ENCODE measurements at regions not wholly inside any gene's neighbourhood (a gene's known extent, or its start where the extent isn't known, plus 50 kb on each side); places are given as distances from the start of the nearest gene placed in this dataset.

GRCh38 chr1:228985661-228986060 lies 250.4 kb downstream of the RHOU start:
- no peaks in the 10 kb centered on the region for H3F3A ChIP-seq (ENCODE audit: insufficient read depth, low read length, poor library complexity, severe bottlenecking)
- no peaks in the 10 kb centered on the region for H3K9me2 ChIP-seq (ENCODE audit: insufficient read depth, low read length)
- H3K9me3 ChIP-seq (ENCODE audit: low read length): no peaks in the 10 kb centered on the region
- no peak overlapping the region for H3K9ac ChIP-seq (ENCODE audit: low read length)
- H3K4me3 ChIP-seq (ENCODE audit: low read length): no peak overlapping the region
- H3K27me3 ChIP-seq (ENCODE audit: insufficient read depth, low read depth, low read length): no peaks in the 10 kb centered on the region
- TF ChIP-seq, protein P1, sequence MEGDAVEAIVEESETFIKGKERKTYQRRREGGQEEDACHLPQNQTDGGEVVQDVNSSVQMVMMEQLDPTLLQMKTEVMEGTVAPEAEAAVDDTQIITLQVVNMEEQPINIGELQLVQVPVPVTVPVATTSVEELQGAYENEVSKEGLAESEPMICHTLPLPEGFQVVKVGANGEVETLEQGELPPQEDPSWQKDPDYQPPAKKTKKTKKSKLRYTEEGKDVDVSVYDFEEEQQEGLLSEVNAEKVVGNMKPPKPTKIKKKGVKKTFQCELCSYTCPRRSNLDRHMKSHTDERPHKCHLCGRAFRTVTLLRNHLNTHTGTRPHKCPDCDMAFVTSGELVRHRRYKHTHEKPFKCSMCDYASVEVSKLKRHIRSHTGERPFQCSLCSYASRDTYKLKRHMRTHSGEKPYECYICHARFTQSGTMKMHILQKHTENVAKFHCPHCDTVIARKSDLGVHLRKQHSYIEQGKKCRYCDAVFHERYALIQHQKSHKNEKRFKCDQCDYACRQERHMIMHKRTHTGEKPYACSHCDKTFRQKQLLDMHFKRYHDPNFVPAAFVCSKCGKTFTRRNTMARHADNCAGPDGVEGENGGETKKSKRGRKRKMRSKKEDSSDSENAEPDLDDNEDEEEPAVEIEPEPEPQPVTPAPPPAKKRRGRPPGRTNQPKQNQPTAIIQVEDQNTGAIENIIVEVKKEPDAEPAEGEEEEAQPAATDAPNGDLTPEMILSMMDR (IDR thresholded peaks at IDR 0.05; ENCODE audit: poor library complexity, severe bottlenecking): no peak
- TF ChIP-seq MXI1 (conservative IDR thresholded peaks at IDR 0.05; ENCODE audit: poor library complexity, severe bottlenecking) (no peak), RAD21 (conservative IDR thresholded peaks at IDR 0.05) (no peak), POLR2AphosphoS5 (IDR thresholded peaks at IDR 0.05) (no peak), TAF1 (IDR thresholded peaks at IDR 0.05; ENCODE audit: low read depth) (no peak), EP300 (conservative IDR thresholded peaks at IDR 0.05; ENCODE audit: poor library complexity, severe bottlenecking) (no peak), EZH2 (IDR thresholded peaks at IDR 0.05; ENCODE audit: borderline replicate concordance, insufficient read depth, low read length, poor library complexity, severe bottlenecking) (no peak)
- TF ChIP-seq, protein P2, sequence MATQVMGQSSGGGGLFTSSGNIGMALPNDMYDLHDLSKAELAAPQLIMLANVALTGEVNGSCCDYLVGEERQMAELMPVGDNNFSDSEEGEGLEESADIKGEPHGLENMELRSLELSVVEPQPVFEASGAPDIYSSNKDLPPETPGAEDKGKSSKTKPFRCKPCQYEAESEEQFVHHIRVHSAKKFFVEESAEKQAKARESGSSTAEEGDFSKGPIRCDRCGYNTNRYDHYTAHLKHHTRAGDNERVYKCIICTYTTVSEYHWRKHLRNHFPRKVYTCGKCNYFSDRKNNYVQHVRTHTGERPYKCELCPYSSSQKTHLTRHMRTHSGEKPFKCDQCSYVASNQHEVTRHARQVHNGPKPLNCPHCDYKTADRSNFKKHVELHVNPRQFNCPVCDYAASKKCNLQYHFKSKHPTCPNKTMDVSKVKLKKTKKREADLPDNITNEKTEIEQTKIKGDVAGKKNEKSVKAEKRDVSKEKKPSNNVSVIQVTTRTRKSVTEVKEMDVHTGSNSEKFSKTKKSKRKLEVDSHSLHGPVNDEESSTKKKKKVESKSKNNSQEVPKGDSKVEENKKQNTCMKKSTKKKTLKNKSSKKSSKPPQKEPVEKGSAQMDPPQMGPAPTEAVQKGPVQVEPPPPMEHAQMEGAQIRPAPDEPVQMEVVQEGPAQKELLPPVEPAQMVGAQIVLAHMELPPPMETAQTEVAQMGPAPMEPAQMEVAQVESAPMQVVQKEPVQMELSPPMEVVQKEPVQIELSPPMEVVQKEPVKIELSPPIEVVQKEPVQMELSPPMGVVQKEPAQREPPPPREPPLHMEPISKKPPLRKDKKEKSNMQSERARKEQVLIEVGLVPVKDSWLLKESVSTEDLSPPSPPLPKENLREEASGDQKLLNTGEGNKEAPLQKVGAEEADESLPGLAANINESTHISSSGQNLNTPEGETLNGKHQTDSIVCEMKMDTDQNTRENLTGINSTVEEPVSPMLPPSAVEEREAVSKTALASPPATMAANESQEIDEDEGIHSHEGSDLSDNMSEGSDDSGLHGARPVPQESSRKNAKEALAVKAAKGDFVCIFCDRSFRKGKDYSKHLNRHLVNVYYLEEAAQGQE (IDR thresholded peaks at IDR 0.05; ENCODE audit: borderline replicate concordance): no peak
- no peaks in the 10 kb centered on the region for H3K36me3 ChIP-seq (ENCODE audit: insufficient read depth, low read length)
- no peak overlapping the region for H3K4me2 ChIP-seq (ENCODE audit: low read length)
- H3K27ac ChIP-seq (ENCODE audit: low read length): no peak overlapping the region
- H3K79me2 ChIP-seq (replicated peaks; ENCODE audit: insufficient read depth, low read length): no peaks in the 10 kb centered on the region
- no peaks in the 10 kb centered on the region for H4K20me1 ChIP-seq (ENCODE audit: insufficient read depth)
- H2AFZ ChIP-seq (ENCODE audit: low read depth, low read length): no peak overlapping the region

DNA sequence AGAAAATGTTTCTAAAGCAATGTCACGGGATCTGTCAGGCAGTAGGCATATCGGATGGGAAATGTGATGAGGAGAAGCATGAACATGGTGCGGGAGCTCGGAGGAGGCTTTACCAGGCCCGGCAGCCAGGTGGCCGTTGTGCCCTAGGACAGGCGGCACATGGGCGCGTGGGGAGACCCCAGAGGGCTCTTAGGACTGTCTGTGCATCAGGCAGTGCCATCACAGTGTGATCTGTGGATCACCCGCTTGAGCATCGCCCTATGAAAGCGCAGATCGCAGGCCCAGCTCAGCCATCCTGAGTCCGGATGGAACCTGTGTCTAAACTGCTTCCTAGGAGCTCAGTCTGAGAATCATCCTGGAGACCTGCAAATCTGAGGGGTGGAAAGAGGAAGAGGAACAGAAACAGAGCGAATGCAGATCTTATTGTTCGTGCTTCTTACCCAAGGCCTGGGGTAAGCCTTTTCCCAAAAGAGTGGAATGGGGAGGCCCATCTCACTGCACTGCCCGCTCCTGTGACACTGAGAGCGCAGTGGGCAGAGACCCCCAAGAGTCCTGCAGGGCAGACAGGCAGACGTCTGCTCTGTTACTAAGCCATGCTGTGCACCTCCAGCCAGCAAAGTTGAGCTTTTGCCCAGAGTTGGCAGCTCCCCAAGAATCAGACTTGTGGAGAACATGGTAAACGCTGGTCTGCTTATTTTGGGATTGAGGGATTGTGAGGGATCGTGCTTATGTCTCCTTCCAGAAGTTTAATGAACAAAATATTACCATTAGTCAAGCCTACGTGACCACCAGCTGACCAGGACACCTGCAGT lies 251.0 kb downstream of the RHOU start:
- Histone ChIP-seq H3K4me3 (ENCODE audit: low read length) (no peak overlapping the region), H3K9me2 (ENCODE audit: insufficient read depth, low read length) (no peaks in the 10 kb centered on the region), H3K9me3 (ENCODE audit: low read length) (no peaks in the 10 kb centered on the region), H3K4me2 (ENCODE audit: low read length) (no peak overlapping the region), H3K27me3 (ENCODE audit: insufficient read depth, low read depth, low read length) (no peaks in the 10 kb centered on the region), H4K20me1 (ENCODE audit: insufficient read depth) (no peaks in the 10 kb centered on the region), H3K79me2 (replicated peaks; ENCODE audit: insufficient read depth, low read length) (no peaks in the 10 kb centered on the region), H2AFZ (ENCODE audit: low read depth, low read length) (no peak overlapping the region), H3K9ac (ENCODE audit: low read length) (no peak overlapping the region), H3K27ac (ENCODE audit: low read length) (no peak overlapping the region), H3K36me3 (ENCODE audit: insufficient read depth, low read length) (no peaks in the 10 kb centered on the region), H3F3A (ENCODE audit: insufficient read depth, low read length, poor library complexity, severe bottlenecking) (no peaks in the 10 kb centered on the region)
- no peak for TF ChIP-seq TAF1 (IDR thresholded peaks at IDR 0.05; ENCODE audit: low read depth)

- H3K79me2 ChIP-seq (replicated peaks; ENCODE audit: insufficient read depth, low read length): no peaks in the 10 kb centered on the region
- H4K20me1 ChIP-seq (ENCODE audit: insufficient read depth): no peaks in the 10 kb centered on the region
- no peak overlapping the region for H3K4me3 ChIP-seq (ENCODE audit: low read length)
- H2AFZ ChIP-seq (ENCODE audit: low read depth, low read length): no peak overlapping the region
- H3F3A ChIP-seq (ENCODE audit: insufficient read depth, low read length, poor library complexity, severe bottlenecking): no peaks in the 10 kb centered on the region
- no peak overlapping the region for H3K4me2 ChIP-seq (ENCODE audit: low read length)
- no peak overlapping the region for H3K9ac ChIP-seq (ENCODE audit: low read length)
- no peaks in the 10 kb centered on the region for H3K9me3 ChIP-seq (ENCODE audit: low read length)
- no peaks in the 10 kb centered on the region for H3K36me3 ChIP-seq (ENCODE audit: insufficient read depth, low read length)
- H3K9me2 ChIP-seq (ENCODE audit: insufficient read depth, low read length): no peaks in the 10 kb centered on the region
- H3K27me3 ChIP-seq (ENCODE audit: insufficient read depth, low read depth, low read length): no peaks in the 10 kb centered on the region
- H3K27ac ChIP-seq (ENCODE audit: low read length): no peak overlapping the region
- TF ChIP-seq RAD21 (conservative IDR thresholded peaks at IDR 0.05): no peak
Observed at GRCh38 chr1:228987286-228987685, 252.0 kb downstream of the RHOU start.
